Peyer's patch (tissue), 4 donors: ENCODE measurements at regions not wholly inside any gene's neighbourhood (a gene's known extent, or its start where the extent isn't known, plus 50 kb on each side); places are given as distances from the start of the nearest gene placed in this dataset.

ENCODE experiments used
- DNase-seq, 3 donors: peaks; one replicate each; pipeline ENCODE4 v3.0.0-alpha.2; 2017 to 2019
- H3K27ac ChIP-seq, 4 donors: fragments of 200-600 bp; sonication (generic); one replicate each; pipeline ENCODE4 v1.5.1; 2016 to 2019
- H3K27me3 ChIP-seq, 2 donors: fragments of 200-600 bp; sonication (generic); one replicate each; pipeline ENCODE4 v1.5.1; 2019
- H3K36me3 ChIP-seq, 3 donors: fragments of 200-600 bp; sonication (generic); one replicate each; pipeline ENCODE4 v1.5.1; 2016 to 2019
- H3K4me1 ChIP-seq, 4 donors: fragments of 200-600 bp; sonication (generic); one replicate each; pipeline ENCODE4 v1.5.1; 2016 to 2019
- H3K4me3 ChIP-seq, 4 donors: fragments of 200-600 bp; sonication (generic); 1 replicate in 3 of 4; 2 replicates in 1 of 4; pipeline ENCODE4 v1.5.1; 2016 to 2019; ENCODE audit warnings: mild to moderate bottlenecking in 1 of 4
- H3K9me3 ChIP-seq, 4 donors: fragments of 200-600 bp; sonication (generic); one replicate each; pipeline ENCODE4 v1.5.1; 2016 to 2019; ENCODE audit warnings: mild to moderate bottlenecking in 1 of 4
- POLR2A ChIP-seq, 2 donors: fragments of 450-650 bp; IDR thresholded peaks; one replicate each; pipeline ENCODE4 v1.5.1; 2017; ENCODE audit warnings: antibody characterized with exemption in 2 of 2, mild to moderate bottlenecking in 2 of 2, moderate library complexity in 2 of 2
- TF ChIP-seq, protein P1 (sequence below), 6 experiments: fragments of 450-650 bp in 4 of 6; fragments of 200-600 bp in 2 of 6; sonication (generic) in 1 of 6; IDR thresholded peaks; one replicate each; pipeline ENCODE4 v1.5.1; 2017 to 2019; ENCODE audit warnings: antibody characterized with exemption in 6 of 6, mild to moderate bottlenecking in 3 of 6, moderate library complexity in 1 of 6

DNA sequence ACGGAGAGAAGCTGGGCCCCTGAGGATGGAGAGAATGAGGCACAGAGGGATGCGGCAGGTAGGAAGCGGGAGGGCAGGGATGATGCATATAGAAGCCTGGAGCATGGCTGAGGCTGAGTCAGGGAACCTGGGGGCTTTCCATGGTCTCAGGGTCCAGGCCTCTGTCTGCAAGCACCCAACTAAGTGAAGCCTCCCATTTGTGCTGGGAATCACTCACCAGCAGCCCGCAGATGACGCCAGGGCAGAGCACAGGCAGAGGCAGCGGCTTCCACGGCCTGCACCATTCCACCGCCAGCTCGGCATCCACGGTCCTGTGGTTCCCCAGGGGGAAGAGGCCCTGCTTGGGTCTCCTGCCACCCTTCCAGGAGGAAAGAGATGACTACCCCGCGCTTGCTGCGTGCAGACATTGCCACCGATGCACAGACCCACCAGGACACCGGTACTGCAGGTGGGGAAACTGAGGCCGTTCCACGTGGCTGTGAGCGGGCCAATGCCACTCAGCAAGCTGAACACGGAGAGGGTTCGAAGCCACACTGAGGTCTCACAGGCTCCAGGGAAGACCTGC lies 75.5 kb downstream of the NCOR2 start:
- no peak overlapping the region for H3K4me3 ChIP-seq
- TF ChIP-seq POLR2A (IDR thresholded peaks at IDR 0.05): no peak
- TF ChIP-seq, protein P1, sequence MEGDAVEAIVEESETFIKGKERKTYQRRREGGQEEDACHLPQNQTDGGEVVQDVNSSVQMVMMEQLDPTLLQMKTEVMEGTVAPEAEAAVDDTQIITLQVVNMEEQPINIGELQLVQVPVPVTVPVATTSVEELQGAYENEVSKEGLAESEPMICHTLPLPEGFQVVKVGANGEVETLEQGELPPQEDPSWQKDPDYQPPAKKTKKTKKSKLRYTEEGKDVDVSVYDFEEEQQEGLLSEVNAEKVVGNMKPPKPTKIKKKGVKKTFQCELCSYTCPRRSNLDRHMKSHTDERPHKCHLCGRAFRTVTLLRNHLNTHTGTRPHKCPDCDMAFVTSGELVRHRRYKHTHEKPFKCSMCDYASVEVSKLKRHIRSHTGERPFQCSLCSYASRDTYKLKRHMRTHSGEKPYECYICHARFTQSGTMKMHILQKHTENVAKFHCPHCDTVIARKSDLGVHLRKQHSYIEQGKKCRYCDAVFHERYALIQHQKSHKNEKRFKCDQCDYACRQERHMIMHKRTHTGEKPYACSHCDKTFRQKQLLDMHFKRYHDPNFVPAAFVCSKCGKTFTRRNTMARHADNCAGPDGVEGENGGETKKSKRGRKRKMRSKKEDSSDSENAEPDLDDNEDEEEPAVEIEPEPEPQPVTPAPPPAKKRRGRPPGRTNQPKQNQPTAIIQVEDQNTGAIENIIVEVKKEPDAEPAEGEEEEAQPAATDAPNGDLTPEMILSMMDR (IDR thresholded peaks at IDR 0.05): no peak
- no peak overlapping the region for H3K27ac ChIP-seq
- H3K27me3 ChIP-seq: no peaks in the 10 kb centered on the region
- H3K4me1 ChIP-seq: peaks cover 0 to 30% (median 22%) of the 10 kb centered on the region in 4 donors
- H3K9me3 ChIP-seq: no peaks in the 10 kb centered on the region
- H3K36me3 ChIP-seq: peaks cover 0 to 17% (median 0%) of the 10 kb centered on the region in 3 donors
- no peak for DNase-seq

DNA sequence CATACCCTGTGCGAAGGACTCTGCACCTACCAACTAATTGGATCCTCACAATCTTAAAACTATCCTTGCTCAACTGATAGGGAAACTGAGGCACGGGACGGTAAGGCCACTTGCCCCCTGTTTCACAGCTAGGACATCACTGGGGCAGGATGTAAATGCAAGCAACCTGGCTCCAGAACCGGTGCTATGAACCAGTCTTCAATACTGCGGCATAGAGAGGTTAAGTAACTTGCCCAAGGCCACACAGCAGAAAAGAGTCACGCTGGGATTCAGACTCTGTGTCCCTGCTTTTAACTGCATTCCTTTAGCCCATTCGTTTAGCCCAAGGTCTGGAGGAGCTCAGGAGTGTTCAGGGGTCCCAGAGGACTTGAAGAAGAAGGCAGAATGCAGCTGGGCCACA lies 76.1 kb downstream of the NCOR2 start:
- H3K9me3 ChIP-seq: no peaks in the 10 kb centered on the region
- H3K36me3 ChIP-seq: peaks cover 0 to 17% (median 0%) of the 10 kb centered on the region in 3 donors
- H3K27me3 ChIP-seq: no peaks in the 10 kb centered on the region
- TF ChIP-seq, protein P1 (IDR thresholded peaks at IDR 0.05): no peak
- no peak for TF ChIP-seq POLR2A (IDR thresholded peaks at IDR 0.05)
- peaks cover 0 to 25% (median 19%) of the 10 kb centered on the region in 4 donors for H3K4me1 ChIP-seq
- no peak overlapping the region for H3K27ac ChIP-seq
- no peak for DNase-seq
- no peak overlapping the region for H3K4me3 ChIP-seq

DNA sequence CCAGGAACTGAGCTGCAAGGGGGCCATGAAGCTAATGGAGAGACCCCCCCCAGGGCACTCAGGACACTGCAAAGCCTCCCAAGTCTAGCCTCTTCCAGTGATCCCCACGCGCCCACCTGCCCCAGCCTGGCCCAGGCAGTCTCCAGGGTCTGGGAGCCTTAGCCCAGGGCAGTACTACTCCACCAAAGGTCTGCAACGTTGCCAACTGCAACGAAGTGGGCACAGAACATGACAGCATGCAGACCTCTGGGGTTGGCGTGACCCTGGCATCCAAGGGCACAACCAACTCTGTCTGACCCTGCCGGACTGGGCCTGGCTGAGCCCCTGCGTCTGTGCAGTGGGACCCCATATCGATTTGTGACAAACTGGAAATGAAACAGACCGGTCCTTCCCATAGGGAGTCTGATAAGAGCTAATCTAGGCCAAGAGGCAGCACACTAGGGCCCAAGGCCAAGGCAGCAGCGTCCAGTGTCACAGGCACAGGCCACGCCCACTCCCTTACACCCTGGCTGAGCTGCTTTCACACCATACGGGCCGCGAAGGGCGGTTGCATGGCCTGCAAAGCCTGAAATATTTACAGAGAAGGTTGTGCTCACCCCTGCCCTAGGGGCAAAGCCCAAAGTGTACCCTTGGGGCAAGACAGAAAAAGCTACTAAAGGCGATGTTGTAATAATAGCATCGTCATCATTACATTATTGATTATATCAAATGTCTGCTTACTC lies 76.7 kb downstream of the NCOR2 start:
- H3K36me3 ChIP-seq: peaks cover 0 to 17% (median 0%) of the 10 kb centered on the region in 3 donors
- TF ChIP-seq, protein P1 (IDR thresholded peaks at IDR 0.05): no peak
- TF ChIP-seq POLR2A (IDR thresholded peaks at IDR 0.05): no peak
- DNase-seq: peak in 2 of 3 donors; percentile 74 to 80
- no peaks in the 10 kb centered on the region for H3K27me3 ChIP-seq
- no peaks in the 10 kb centered on the region for H3K9me3 ChIP-seq
- H3K27ac ChIP-seq: no peak overlapping the region
- H3K4me3 ChIP-seq: no peak overlapping the region
- H3K4me1 ChIP-seq: peaks cover 0 to 21% (median 17%) of the 10 kb centered on the region in 4 donors

DNA sequence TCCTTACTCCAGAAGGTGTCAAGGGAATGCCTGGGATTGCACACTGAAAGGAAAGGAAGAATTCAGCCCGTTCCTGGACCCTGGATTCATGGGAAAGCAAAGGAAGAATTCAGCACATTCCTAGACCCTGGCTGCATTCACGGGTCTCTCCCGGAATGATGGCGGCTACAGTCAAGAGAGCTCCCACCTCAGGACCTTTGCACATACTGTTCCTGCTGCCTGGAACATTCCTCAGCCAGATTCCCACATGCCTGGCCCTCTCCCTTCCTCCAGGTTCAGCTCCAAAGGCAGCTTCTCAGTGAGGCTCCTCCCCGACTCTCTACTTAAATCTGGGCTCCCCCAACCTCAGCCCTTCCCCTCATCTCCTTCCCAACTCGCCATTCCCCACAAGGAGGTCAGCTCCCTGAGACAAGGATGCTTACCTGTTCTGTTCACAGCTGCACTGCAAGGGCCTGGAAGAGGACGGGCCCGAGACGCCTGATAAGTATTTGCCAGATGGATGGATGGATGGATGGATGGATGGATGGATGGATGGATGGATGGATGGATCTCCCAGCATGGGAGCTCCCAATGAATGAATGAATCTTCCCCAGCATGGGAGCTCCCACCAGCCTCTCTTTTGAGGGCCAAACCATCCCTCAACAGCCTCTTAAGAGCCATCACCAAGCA lies 77.4 kb downstream of the NCOR2 start:
- H3K4me1 ChIP-seq: peaks cover 0 to 21% (median 15%) of the 10 kb centered on the region in 4 donors
- no peak overlapping the region for H3K4me3 ChIP-seq
- no peaks in the 10 kb centered on the region for H3K27me3 ChIP-seq
- DNase-seq: no peak
- H3K9me3 ChIP-seq: no peaks in the 10 kb centered on the region
- peaks cover 0 to 24% (median 0%) of the 10 kb centered on the region in 3 donors for H3K36me3 ChIP-seq
- no peak overlapping the region for H3K27ac ChIP-seq
- TF ChIP-seq, protein P1 (IDR thresholded peaks at IDR 0.05): no peak
- TF ChIP-seq POLR2A (IDR thresholded peaks at IDR 0.05): no peak

DNA sequence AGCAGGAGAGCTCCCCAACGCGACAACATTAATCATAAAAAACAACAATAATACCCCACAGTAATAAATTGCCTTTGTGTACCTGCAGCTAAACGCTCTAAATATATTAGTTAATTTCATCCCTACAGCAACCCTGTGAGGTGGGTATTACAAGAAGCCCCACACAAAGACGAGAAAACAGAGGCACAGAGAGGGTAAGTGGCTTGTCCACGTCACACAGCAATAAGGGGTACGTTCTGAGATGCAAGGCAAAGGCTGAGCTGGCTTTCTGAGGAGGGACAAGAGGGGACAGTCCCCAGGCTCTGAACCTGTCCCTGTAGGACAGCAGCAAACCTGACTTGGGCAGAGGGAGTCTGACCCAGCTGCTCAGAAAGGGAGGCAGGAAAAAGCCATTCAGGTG lies 78.2 kb downstream of the NCOR2 start:
- Histone ChIP-seq H3K9me3 (no peaks in the 10 kb centered on the region), H3K4me3 (no peak overlapping the region), H3K27me3 (no peaks in the 10 kb centered on the region), H3K4me1 (peaks cover 0 to 21% (median 11%) of the 10 kb centered on the region in 4 donors), H3K36me3 (peaks cover 0 to 24% (median 0%) of the 10 kb centered on the region in 3 donors), H3K27ac (no peak overlapping the region)
- DNase-seq: no peak
- TF ChIP-seq POLR2A (IDR thresholded peaks at IDR 0.05): no peak
- TF ChIP-seq, protein P1 (IDR thresholded peaks at IDR 0.05): no peak
